Body of pancreas (tissue), 4 donors: ENCODE measurements at regions not wholly inside any gene's neighbourhood (a gene's known extent, or its start where the extent isn't known, plus 50 kb on each side); places are given as distances from the start of the nearest gene placed in this dataset.

Experiments used
- ATAC-seq: fragments of 150-250 bp; one replicate; pipeline ENCODE4 v1.9.1; 2016
- DNase-seq, 4 donors: peaks; one replicate each; pipeline ENCODE4 v3.0.0-alpha.2; 2019
- H3K27ac ChIP-seq, 4 donors: fragments of 200-600 bp; sonication (generic); 1 replicate in 3 of 4; 2 replicates in 1 of 4; pipeline versions ENCODE4 v1.5.1 to v1.6.1; 2016 to 2019; ENCODE audit warnings: mild to moderate bottlenecking in 1 of 4, mixed read lengths in 1 of 4, moderate library complexity in 1 of 4
- H3K27me3 ChIP-seq, 2 donors: fragments of 200-600 bp; sonication (generic); one replicate each; pipeline ENCODE4 v1.6.0; 2016; ENCODE audit warnings: mild to moderate bottlenecking in 1 of 2
- H3K36me3 ChIP-seq, 2 donors: fragments of 200-600 bp; sonication (generic); replicated peaks in 1 of 2; 2 replicates each; pipeline ENCODE4 v1.5.1; 2016; ENCODE audit warnings: low read depth in 2 of 2; ENCODE audit not compliant: insufficient read depth in 1 of 2
- H3K4me1 ChIP-seq: fragments of 200-600 bp; sonication (generic); one replicate; pipeline ENCODE4 v1.6.0; 2016
- H3K4me3 ChIP-seq, 2 donors: fragments of 200-600 bp; sonication (generic); 1 replicate in 1 of 2; 2 replicates in 1 of 2; pipeline ENCODE4 v1.5.1; 2016 to 2019
- H3K9me3 ChIP-seq, 3 donors: fragments of 200-600 bp; sonication (generic); 1 replicate in 2 of 3; 2 replicates in 1 of 3; pipeline ENCODE4 v1.5.1; 2016
- CTCF ChIP-seq, 7 experiments: fragments of 450-650 bp in 4 of 7; fragments of 200-600 bp in 3 of 7; sonication (generic) in 3 of 7; IDR thresholded peaks; one replicate each; pipeline ENCODE4 v1.5.1; 2016 to 2019; ENCODE audit warnings: antibody characterized with exemption in 7 of 7
- POLR2A ChIP-seq, 3 donors: fragments of 450-650 bp; IDR thresholded peaks; one replicate each; pipeline ENCODE4 v1.6.1; 2016; ENCODE audit warnings: antibody characterized with exemption in 3 of 3, mild to moderate bottlenecking in 2 of 3
- WGBS, 2 donors: methylation state at CpG; one replicate each; pipeline ENCODE4 v1.1.5; 2017; 5-methylcytosine and 5-hydroxymethylcytosine counted together
- intact Hi-C: fragments of 100-400 bp; cut with DNase I; formaldehyde crosslinking; loops from one replicate; pipeline ENCODE4 v1.15.1; 2023

DNA sequence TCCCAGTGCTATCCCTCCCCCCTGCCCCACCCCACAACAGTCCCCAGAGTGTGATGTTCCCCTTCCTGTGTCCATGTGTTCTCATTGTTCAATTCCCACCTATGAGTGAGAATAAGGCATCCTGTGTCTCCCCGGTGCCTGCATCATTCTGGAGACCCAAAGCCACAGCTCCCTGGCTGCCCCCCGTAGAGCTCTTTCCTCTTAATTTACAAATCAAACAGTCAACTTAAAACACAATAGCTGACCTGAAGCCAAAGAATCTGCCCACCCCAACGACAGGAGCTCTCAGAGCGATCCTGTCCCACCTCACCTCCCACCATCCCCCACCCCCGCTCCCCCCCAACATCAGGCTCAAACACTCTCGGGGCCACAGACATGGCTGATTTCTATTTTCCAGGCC is 558.3 kb downstream of the BRD1 start:
- H3K36me3 ChIP-seq: no peaks in the 10 kb centered on the region
- 9 to 12% methylated on average over 5 to 6 of the region's 6 CpGs for WGBS, 2 donors
- peaks cover 0 to 3% of the 10 kb centered on the region in 2 donors for H3K27me3 ChIP-seq
- no peaks in the 10 kb centered on the region for H3K9me3 ChIP-seq
- H3K27ac ChIP-seq: no peak overlapping the region
- no peak overlapping the region for H3K4me3 ChIP-seq
- TF ChIP-seq POLR2A (IDR thresholded peaks at IDR 0.05) (no peak), CTCF (IDR thresholded peaks at IDR 0.05) (no peak)
- ATAC-seq (no peak), DNase-seq (no peak)
- no peaks in the 10 kb centered on the region for H3K4me1 ChIP-seq
- intact Hi-C loops: no loop called here

GRCh38 chr22:49268924-49269323 is 558.7 kb downstream of the BRD1 start:
- intact Hi-C loops: no loop called here
- no peak for DNase-seq
- TF ChIP-seq CTCF (IDR thresholded peaks at IDR 0.05): no peak
- TF ChIP-seq POLR2A (IDR thresholded peaks at IDR 0.05): no peak
- H3K4me3 ChIP-seq: no peak overlapping the region
- WGBS, 2 donors: 33 to 45% methylated on average over 4 of the region's 4 CpGs
- no peak overlapping the region for H3K27ac ChIP-seq
- peaks cover 0 to 3% of the 10 kb centered on the region in 2 donors for H3K27me3 ChIP-seq
- H3K36me3 ChIP-seq: no peaks in the 10 kb centered on the region
- no peak for ATAC-seq
- H3K9me3 ChIP-seq: no peaks in the 10 kb centered on the region
- no peaks in the 10 kb centered on the region for H3K4me1 ChIP-seq

DNA sequence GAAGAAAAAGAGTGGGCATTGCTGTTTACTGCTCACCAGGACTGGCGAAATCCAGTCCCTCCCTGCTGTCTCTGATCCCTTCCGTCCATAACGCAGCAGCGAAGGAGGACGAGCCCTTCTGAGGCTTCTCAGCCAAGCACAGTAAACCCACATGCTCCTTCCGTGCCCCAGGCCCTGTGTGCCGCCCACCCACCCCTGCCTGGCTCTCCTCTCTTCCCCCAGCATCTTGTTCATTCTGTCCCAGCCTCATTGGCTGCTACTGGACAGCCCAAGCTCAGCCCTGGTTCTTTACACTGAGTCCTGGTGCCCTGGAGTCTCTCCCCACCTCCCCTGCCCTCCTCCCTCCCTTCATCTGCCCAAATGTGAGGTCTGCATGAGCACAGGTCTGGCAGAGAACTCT is 559.7 kb downstream of the BRD1 start:
- ATAC-seq (no peak), DNase-seq (no peak)
- Histone ChIP-seq H3K9me3 (no peaks in the 10 kb centered on the region), H3K36me3 (no peaks in the 10 kb centered on the region), H3K27ac (no peak overlapping the region), H3K4me1 (no peaks in the 10 kb centered on the region), H3K27me3 (peaks cover 0 to 3% of the 10 kb centered on the region in 2 donors), H3K4me3 (no peak overlapping the region)
- intact Hi-C loops: no loop called here
- 30 to 39% methylated on average over 7 of the region's 7 CpGs for WGBS, 2 donors
- TF ChIP-seq POLR2A (IDR thresholded peaks at IDR 0.05) (no peak), CTCF (IDR thresholded peaks at IDR 0.05) (no peak)

DNA sequence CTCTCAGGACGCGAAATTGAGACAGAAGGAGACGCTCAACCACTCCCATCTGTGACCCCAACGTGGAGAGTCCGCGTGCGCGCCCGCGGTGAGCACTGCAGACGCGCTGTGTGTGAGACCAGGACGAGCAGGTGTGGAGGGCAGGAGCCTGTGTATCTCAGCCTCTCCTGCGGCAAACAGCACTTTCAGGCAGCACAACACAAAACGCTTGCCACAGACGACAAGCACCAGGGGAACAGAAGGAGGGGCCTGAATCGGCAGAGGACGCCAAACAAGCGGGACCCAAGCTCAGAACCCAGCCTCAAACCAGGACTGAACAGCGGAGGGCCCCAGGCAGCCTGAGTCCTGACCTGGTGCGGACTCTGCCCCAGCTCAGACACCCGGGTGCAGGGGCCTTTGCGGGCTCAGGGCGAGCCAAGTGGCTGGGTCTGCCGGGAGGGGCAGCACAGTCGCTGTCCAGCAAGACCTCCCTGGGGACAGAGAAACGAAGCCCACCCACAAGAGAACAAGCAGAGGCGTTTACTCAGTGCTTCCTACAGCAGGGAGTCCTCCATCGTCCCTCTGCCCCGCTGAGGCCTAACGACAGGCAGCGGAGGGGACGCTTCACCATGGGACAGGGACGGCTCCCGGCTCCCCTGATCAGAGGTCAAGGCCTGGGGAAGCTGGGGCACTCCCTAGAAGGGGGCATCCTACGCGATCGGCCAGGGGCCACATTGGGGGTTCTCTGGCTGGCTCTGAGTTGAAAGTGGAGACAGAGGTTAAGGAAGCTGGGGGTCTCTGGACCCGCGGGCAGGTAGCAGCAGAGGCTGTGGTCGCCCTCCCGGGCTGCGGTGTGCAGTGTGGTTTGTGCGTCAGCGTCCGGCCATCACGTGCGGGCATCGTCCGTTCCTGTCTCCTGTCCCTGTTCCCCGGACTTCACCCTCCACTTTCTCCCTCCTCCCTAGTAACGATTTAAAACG is 560.8 kb downstream of the BRD1 start:
- Histone ChIP-seq H3K4me3 (no peak overlapping the region), H3K27ac (no peak overlapping the region), H3K4me1 (no peaks in the 10 kb centered on the region), H3K27me3 (peaks cover 0 to 3% of the 10 kb centered on the region in 2 donors), H3K9me3 (no peaks in the 10 kb centered on the region), H3K36me3 (no peaks in the 10 kb centered on the region)
- WGBS, 2 donors: 45 to 50% methylated on average over 29 to 53 of the region's 53 CpGs
- TF ChIP-seq POLR2A (IDR thresholded peaks at IDR 0.05) (no peak), CTCF (IDR thresholded peaks at IDR 0.05) (no peak)
- ATAC-seq (no peak), DNase-seq (no peak)
- intact Hi-C loops: no loop called here

- H3K4me1 ChIP-seq: no peaks in the 10 kb centered on the region
- ATAC-seq: no peak
- H3K27me3 ChIP-seq: peaks cover 0 to 3% of the 10 kb centered on the region in 2 donors
- H3K4me3 ChIP-seq: no peak overlapping the region
- 61 to 76% methylated on average over 10 to 11 of the region's 11 CpGs for WGBS, 2 donors
- H3K36me3 ChIP-seq: no peaks in the 10 kb centered on the region
- intact Hi-C loops: no loop called here
- no peaks in the 10 kb centered on the region for H3K9me3 ChIP-seq
- DNase-seq: no peak
- H3K27ac ChIP-seq: no peak overlapping the region
- no peak for TF ChIP-seq POLR2A (IDR thresholded peaks at IDR 0.05)
- no peak for TF ChIP-seq CTCF (IDR thresholded peaks at IDR 0.05)
Measured at GRCh38 chr22:49264696-49265095, 563.0 kb downstream of the BRD1 start.
